ENCODE measurements at regions not wholly inside any gene's neighbourhood (a gene's known extent, or its start where the extent isn't known, plus 50 kb on each side); places are given as distances from the start of the nearest gene placed in this dataset.

GRCh38 chr11:8799273-8799672 is 111.7 kb upstream of the AKIP1 start:
- no peak for DNase-seq (ENCODE audit: low spot score)

- no peak for DNase-seq (ENCODE audit: low spot score)
Measured at GRCh38 chr11:8800520-8801110, 110.4 kb upstream of the AKIP1 start.

GRCh38 chr11:8801121-8801520 is 109.9 kb upstream of the AKIP1 start:
- no peak for DNase-seq (ENCODE audit: low spot score)

- DNase-seq (ENCODE audit: low spot score): no peak
Measured at GRCh38 chr11:8802251-8802650, 108.7 kb upstream of the AKIP1 start.

- no peak for DNase-seq (ENCODE audit: low spot score)
Measured at GRCh38 chr11:8803973-8804372, 107.0 kb upstream of the AKIP1 start.

GRCh38 chr11:8805296-8805695 is 105.7 kb upstream of the AKIP1 start:
- DNase-seq (ENCODE audit: low spot score): no peak

GRCh38 chr11:8806974-8807373 is 104.0 kb upstream of the AKIP1 start:
- no peak for DNase-seq (ENCODE audit: low spot score)

- DNase-seq (ENCODE audit: low spot score): no peak
Measured at GRCh38 chr11:8807544-8808225, 103.3 kb upstream of the AKIP1 start.

- DNase-seq (ENCODE audit: low spot score): no peak
Measured at GRCh38 chr11:8808226-8808585, 102.8 kb upstream of the AKIP1 start.

GRCh38 chr11:8809241-8809938 is 101.6 kb upstream of the AKIP1 start:
- no peak for DNase-seq (ENCODE audit: low spot score)

- no peak for DNase-seq (ENCODE audit: low spot score)
Measured at GRCh38 chr11:8809939-8810539, 101.0 kb upstream of the AKIP1 start.

- peak; percentile 79 for DNase-seq (ENCODE audit: low spot score)
Measured at GRCh38 chr11:8810540-8811301, 100.3 kb upstream of the AKIP1 start.

GRCh38 chr11:8811571-8811970 is 99.4 kb upstream of the AKIP1 start:
- DNase-seq (ENCODE audit: low spot score): no peak

GRCh38 chr11:8812438-8812837 is 98.6 kb upstream of the AKIP1 start:
- DNase-seq (ENCODE audit: low spot score): no peak

- peak; percentile 59 for DNase-seq (ENCODE audit: low spot score)
Measured at GRCh38 chr11:8813658-8814057, 97.3 kb upstream of the AKIP1 start.

GRCh38 chr11:8814209-8814922 is 96.6 kb upstream of the AKIP1 start:
- no peak for DNase-seq (ENCODE audit: low spot score)

- DNase-seq (ENCODE audit: low spot score): no peak
Measured at GRCh38 chr11:8814923-8815240, 96.1 kb upstream of the AKIP1 start.

GRCh38 chr11:8818421-8818820 is 92.6 kb upstream of the AKIP1 start:
- no peak for DNase-seq (ENCODE audit: low spot score)

GRCh38 chr11:8820401-8820800 is 90.6 kb upstream of the AKIP1 start:
- DNase-seq (ENCODE audit: low spot score): no peak

- no peak for DNase-seq (ENCODE audit: low spot score)
Measured at GRCh38 chr11:8822469-8822868, 88.5 kb upstream of the AKIP1 start.

- no peak for DNase-seq (ENCODE audit: low spot score)
Measured at GRCh38 chr11:8823174-8823742, 87.7 kb upstream of the AKIP1 start.
